Anterior cingulate cortex (tissue), 58 donors: ENCODE measurements at regions not wholly inside any gene's neighbourhood (a gene's known extent, or its start where the extent isn't known, plus 50 kb on each side); places are given as distances from the start of the nearest gene placed in this dataset.
"Not testable (repeated sequence)": the region's sequence is repeated elsewhere in the genome, so short reads cannot be mapped to it uniquely, and the experiment has no call there.

Experiments
- DNase-seq, 58 donors: peaks; one replicate each; lab custom pipeline; 2025; lab: John Stamatoyannopoulos, UW

GRCh38 chr5:125970631-125971307 lies 452.4 kb upstream of the GRAMD2B start:
- DNase-seq = no peak

- no peak for DNase-seq
Observed at GRCh38 chr5:125972706-125973105, 450.5 kb upstream of the GRAMD2B start.

DNA sequence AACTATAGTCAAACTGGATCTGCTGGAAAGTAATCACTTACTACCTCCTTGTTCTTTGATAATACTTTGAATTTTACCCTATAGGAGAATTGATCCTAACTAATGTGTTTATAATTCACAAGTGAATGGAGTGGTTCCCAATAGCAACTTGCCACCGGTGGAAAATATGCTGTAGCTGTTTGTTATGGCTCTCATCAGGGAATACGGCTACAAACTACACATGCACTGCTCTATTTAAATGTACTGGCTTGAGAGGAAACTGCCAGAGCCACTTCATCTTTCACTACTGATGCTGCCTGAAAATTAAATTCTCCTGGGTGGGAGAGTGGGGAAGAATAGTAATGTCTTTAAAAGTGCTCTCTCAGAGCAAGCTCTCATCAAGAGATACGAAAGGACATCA lies 448.5 kb upstream of the GRAMD2B start:
- no peak for DNase-seq

GRCh38 chr5:125976421-125977000 lies 446.7 kb upstream of the GRAMD2B start:
- no peak for DNase-seq

DNA sequence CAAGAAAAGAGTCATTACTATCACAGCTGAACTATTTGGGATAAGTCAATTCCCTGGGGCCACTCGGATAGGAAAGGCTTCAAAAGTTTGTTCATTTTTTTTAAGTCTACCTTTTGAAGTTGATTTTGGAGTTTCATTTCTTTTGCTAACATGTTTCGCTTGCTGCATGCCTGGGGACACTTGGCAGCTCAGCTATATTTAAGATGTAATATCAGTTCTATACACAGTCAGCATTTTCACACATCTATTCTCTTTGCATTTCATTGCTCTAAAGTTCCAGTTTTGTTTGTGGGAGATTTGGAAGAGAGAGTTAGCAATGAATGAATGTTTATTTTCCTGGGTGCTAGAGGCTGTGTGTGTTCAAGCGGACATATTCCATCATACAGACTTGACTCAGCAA lies 445.2 kb upstream of the GRAMD2B start:
- DNase-seq = no peak

DNA sequence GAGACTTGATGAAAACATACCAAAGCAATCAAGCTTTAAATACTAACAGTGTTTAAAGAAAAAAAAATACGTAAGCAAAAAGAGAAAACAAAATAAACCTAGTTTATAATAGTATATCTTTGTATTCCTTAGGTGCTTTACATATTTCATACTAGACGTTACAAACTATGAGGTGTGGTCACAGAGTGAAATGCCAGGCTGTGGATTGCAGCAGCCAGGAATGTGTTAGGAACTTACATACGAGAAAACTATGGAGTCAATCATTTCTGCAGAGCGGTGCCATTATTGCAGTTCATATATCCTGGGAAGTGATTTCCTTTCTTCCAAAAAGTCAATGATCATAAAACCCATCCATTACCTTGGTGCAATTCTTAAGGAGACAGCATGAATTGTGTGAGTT lies 443.6 kb upstream of the GRAMD2B start:
- no peak for DNase-seq

- no peak for DNase-seq
Observed at GRCh38 chr5:125981016-125981415, 442.2 kb upstream of the GRAMD2B start.

DNA sequence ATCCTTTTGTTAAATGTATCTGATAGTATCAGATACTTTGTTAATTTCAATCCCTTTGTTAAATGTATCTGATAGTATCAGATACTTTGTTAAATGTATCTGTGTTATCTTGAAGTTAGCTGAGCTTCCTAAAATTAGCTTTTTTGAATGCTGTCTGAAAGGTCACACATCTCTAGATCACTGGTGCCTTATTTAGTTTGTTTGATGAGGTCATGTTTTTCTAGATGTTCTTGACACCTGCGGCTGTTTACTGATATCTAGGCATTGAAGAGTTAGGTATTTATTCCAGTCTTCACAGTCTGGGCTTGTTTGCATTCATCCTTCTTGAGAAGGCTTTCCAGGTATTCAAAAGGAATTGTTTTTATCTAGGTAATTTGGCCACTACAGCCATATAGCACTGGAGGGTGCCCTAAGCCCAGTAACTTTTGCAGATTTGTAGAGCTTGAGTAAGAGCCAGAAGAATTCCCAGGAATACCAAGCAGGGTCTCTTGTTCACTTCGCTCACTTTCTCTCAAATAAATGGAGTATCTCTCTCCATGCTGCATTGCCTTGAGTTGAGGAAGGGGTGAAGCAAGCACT lies 435.4 kb upstream of the GRAMD2B start:
- DNase-seq = no peak

DNA sequence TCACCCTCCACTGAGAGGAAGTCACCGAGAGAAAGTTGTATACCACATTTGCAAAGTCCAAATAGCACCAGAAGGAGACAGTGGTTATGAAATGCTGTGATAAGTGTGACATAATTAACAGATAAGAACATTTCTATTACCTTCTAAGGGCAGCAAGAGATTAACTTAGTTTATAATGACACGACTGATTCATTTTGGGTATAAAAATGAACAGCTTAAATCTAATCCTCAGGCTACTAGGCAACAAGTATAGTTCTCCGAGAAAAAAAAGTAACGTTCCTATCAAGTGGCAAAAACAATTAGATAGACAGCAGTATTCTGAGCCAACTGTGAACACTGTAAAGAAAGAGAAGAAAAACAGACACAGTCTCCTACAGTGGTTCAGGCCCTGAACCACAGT lies 431.2 kb upstream of the GRAMD2B start:
- DNase-seq = no peak

- DNase-seq = not testable (repeated sequence)
Observed at GRCh38 chr5:125999271-126000030, 423.8 kb upstream of the GRAMD2B start.

- no peak for DNase-seq
Observed at GRCh38 chr5:126000507-126000906, 422.7 kb upstream of the GRAMD2B start.

- peak in 40 of 58 donors; percentile 2 to 77 (median 31) for DNase-seq
Observed at GRCh38 chr5:126002222-126002897, 420.8 kb upstream of the GRAMD2B start.

- DNase-seq = peak in 30 of 58 donors; percentile 2 to 58 (median 21)
Observed at GRCh38 chr5:126003309-126003708, 419.9 kb upstream of the GRAMD2B start.

DNA sequence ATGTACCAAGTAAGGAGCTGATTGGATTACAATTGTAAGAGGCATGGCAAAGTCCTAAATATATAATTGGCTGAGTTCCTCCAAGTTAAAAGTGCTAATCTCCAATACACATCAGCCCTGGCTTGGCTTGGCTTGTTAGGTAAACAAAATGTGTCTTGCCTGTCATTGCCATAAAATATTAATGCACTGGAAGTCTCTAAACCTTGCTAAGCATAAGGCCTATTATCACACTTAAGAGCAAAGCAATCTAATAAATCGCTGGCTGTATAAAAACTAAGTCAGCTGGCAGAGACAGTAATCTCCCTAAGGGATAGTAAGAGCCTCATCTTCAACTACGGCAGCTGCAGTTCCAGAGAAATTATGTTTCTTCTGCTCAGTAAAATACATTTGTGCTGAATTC lies 418.6 kb upstream of the GRAMD2B start:
- no peak for DNase-seq

DNA sequence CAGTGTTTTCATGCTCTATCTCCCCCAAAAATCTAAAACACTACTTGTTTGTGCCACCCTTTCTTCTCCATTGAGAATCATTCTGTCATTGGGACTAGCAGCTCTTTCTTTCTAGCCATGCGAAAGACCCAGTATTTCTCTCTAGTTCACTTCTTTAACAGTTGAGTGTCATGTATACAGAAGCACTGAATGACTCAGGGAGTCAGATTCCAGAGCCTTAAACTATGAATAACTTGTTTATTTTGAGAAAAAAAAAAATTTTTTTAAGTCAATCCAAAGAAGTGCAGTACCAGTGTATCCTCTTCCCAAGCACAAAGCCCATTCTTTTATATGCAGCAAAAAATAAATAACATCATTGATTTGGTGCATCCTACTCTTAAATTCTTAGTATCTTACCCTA lies 415.4 kb upstream of the GRAMD2B start:
- DNase-seq = no peak

DNA sequence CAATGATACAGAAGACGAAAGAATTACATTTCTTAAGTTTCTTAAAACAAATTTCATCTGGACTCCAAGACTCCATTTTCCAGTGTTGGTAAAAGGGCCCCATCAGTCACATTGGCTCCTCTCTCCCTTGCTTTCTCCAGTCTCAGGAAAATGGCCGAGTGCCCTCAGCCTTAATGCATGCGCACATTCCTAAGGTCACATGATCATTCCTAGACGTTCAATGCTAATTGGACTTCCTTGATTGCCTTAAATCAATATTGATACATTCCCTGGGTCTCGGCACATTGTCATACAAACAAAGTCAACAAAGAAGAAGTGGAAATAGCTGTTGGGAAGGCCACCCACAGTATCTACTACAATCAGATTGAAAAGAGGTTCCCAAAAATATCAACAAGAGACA lies 413.6 kb upstream of the GRAMD2B start:
- DNase-seq = no peak

DNA sequence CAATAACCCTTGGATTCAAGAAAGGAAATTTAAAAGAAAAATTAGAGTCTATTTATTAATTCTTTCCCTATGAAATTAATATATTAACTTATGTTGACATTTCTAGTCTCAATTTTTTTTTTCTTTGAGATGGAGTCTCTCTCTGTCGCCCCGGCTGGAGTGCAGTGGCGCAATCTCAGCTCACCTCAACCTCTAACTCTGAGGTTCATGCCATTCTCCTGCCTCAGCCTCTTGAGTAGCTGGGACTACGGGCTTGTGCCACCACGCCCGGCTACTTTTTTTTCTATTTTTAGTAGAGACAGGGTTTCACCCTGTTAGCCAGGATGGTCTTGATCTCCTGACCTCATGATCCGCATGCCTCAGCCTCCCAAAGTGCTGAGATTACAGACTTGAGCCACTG lies 411.7 kb upstream of the GRAMD2B start:
- DNase-seq = not testable (repeated sequence)

DNA sequence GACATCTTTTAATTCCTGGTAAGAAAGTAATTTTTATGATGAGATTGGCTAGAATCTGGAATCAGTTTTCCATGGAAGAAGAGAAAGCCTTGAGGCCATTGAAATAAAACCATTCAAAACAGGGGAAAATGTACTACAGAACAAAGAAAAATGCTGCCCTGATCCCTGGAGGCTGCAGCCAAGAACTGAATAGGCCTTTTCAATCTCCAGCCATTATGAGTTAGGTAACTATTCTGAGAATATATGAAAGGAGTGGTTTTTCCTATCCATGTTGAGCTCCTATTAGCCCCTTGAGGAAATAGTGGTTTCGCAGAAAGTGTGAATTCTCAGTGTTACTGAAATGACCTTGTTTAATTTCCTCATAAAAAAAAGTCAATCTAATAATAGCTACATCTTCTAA lies 408.5 kb upstream of the GRAMD2B start:
- no peak for DNase-seq

GRCh38 chr5:126015235-126016181 lies 407.7 kb upstream of the GRAMD2B start:
- DNase-seq = peak in 12 of 58 donors; percentile 1 to 53 (median 12)

- DNase-seq = peak in 34 of 58 donors; percentile 1 to 56 (median 24)
Observed at GRCh38 chr5:126016256-126016655, 407.0 kb upstream of the GRAMD2B start.
